GM23338 (cell line): ENCODE measurements at regions not wholly inside any gene's neighbourhood (a gene's known extent, or its start where the extent isn't known, plus 50 kb on each side); places are given as distances from the start of the nearest gene placed in this dataset.

Experiments used
- ATAC-seq: fragments of 200-7000 bp; cut with Tn5 transposase; 3 replicates; pipeline ENCODE4 v1.9.1; 2020
- DNase-seq: peaks from one replicate; pipeline ENCODE4 v3.0.0-alpha.2; 2015; ENCODE audit warnings: low spot score
- H2AFZ ChIP-seq: fragments of 200-600 bp; sonication (generic); 2 replicates; pipeline ENCODE4 v1.8.0; 2016; ENCODE audit warnings: antibody characterized with exemption, mild to moderate bottlenecking, moderate library complexity
- H3F3A ChIP-seq: fragments of 200-600 bp; sonication (generic); replicated peaks from 2 replicates; pipeline ENCODE4 v1.8.0; 2017; ENCODE audit warnings: antibody characterized with exemption, mixed run types, low read depth
- H3K27ac ChIP-seq: fragments of 200-600 bp; sonication (generic); 2 replicates; pipeline ENCODE4 v1.6.1; 2016; ENCODE audit warnings: low read depth
- H3K27me3 ChIP-seq: fragments of 200-600 bp; sonication (generic); 2 replicates; pipeline ENCODE4 v1.8.0; 2016; ENCODE audit warnings: mild to moderate bottlenecking, mixed run types, moderate library complexity; ENCODE audit not compliant: insufficient read depth
- H3K36me3 ChIP-seq: fragments of 200-600 bp; sonication (generic); 2 replicates; pipeline ENCODE4 v1.8.0; 2016; ENCODE audit warnings: mild to moderate bottlenecking; ENCODE audit not compliant: insufficient read depth
- H3K4me1 ChIP-seq: fragments of 200-600 bp; sonication (generic); 2 replicates; pipeline ENCODE4 v1.8.0; 2016; ENCODE audit warnings: mild to moderate bottlenecking, moderate library complexity; ENCODE audit not compliant: insufficient read depth
- H3K4me2 ChIP-seq: fragments of 200-600 bp; sonication (generic); 2 replicates; pipeline ENCODE4 v1.7.1; 2017; ENCODE audit warnings: mixed run types
- H3K4me3 ChIP-seq: fragments of 200-600 bp; sonication (generic); 2 replicates; pipeline ENCODE4 v1.6.1; 2016; ENCODE audit warnings: mixed run types
- H3K79me2 ChIP-seq: fragments of 200-600 bp; sonication (generic); replicated peaks from 2 replicates; pipeline ENCODE4 v1.8.0; 2017; ENCODE audit warnings: mild to moderate bottlenecking; ENCODE audit not compliant: insufficient read depth
- H3K9me2 ChIP-seq: fragments of 200-600 bp; sonication (generic); 2 replicates; pipeline ENCODE4 v1.8.0; 2017; ENCODE audit not compliant: insufficient read depth
- H4K20me1 ChIP-seq: fragments of 200-600 bp; sonication (generic); replicated peaks from 2 replicates; pipeline ENCODE4 v1.8.0; 2017; ENCODE audit warnings: mild to moderate bottlenecking; ENCODE audit not compliant: insufficient read depth
- H3K27ac Mint-ChIP-seq: 2 replicates; pipeline ENCODE4 v1.8.0; 2020; ENCODE audit warnings: inconsistent platforms, mild to moderate bottlenecking, moderate library complexity, mixed read lengths
- H3K27me3 Mint-ChIP-seq: 3 replicates; pipeline ENCODE4 v1.8.0; 2022; ENCODE audit warnings: low read depth, mild to moderate bottlenecking, moderate library complexity, mixed read lengths, inconsistent platforms; ENCODE audit not compliant: insufficient read depth, poor library complexity
- H3K36me3 Mint-ChIP-seq: 3 replicates; pipeline ENCODE4 v1.8.0; 2021; ENCODE audit warnings: low read depth, mild to moderate bottlenecking, inconsistent platforms, moderate library complexity, mixed read lengths
- H3K4me1 Mint-ChIP-seq: 3 replicates; pipeline ENCODE4 v1.8.0; 2020; ENCODE audit warnings: mild to moderate bottlenecking, inconsistent platforms, mixed read lengths
- H3K4me3 Mint-ChIP-seq: 3 replicates; pipeline ENCODE4 v1.8.0; 2021; ENCODE audit warnings: moderate library complexity, mild to moderate bottlenecking, inconsistent platforms, mixed read lengths
- H3K9me3 Mint-ChIP-seq: 3 replicates; pipeline ENCODE4 v1.8.0; 2020; ENCODE audit warnings: moderate library complexity, mild to moderate bottlenecking, inconsistent platforms, mixed read lengths
- CREB1 ChIP-seq: fragments of 250-450 bp; sonication (Bioruptor Pico); IDR thresholded peaks from 2 replicates; pipeline ENCODE4 v1.5.0; 2020; ENCODE audit warnings: low read depth, mild to moderate bottlenecking, moderate library complexity
- NANOG ChIP-seq: IDR thresholded peaks from 2 replicates; pipeline ENCODE4 v1.6.1; 2016; ENCODE audit warnings: antibody characterized with exemption, borderline replicate concordance
- POLR2AphosphoS5 ChIP-seq: IDR thresholded peaks from 2 replicates; pipeline ENCODE4 v1.6.1; 2016; ENCODE audit warnings: antibody characterized with exemption, low read depth
- ZNF114 ChIP-seq: fragments of 250-450 bp; sonication (Bioruptor Pico); IDR thresholded peaks from 2 replicates; pipeline ENCODE4 v1.5.0; 2020; ENCODE audit warnings: mild to moderate bottlenecking, moderate library complexity
- ZNF331 ChIP-seq: fragments of 250-450 bp; sonication (Bioruptor Pico); IDR thresholded peaks from 2 replicates; pipeline ENCODE4 v1.5.0; 2020; ENCODE audit warnings: low read depth, mild to moderate bottlenecking, moderate library complexity
- ZNF462 ChIP-seq: fragments of 250-450 bp; sonication (Bioruptor Pico); IDR thresholded peaks from 2 replicates; pipeline ENCODE4 v1.5.0; 2020; ENCODE audit warnings: mild to moderate bottlenecking, moderate library complexity

GRCh38 chr6:19664050-19664449 is 173.1 kb upstream of the ID4 start:
- Histone ChIP-seq H3K9me2 (no peaks in the 10 kb centered on the region), H3K4me1 (peaks cover 57% of the 10 kb centered on the region), H3K4me3 (0 out of 2 replicates have a peak overlapping the region, but pooled peaks have one; percentile 0), H3K27me3 (no peaks in the 10 kb centered on the region), H3F3A (no peaks in the 10 kb centered on the region), H3K4me2 (peak overlapping the region; percentile 23), H3K79me2 (no peaks in the 10 kb centered on the region), H3K27ac (peak overlapping the region; percentile 40), H2AFZ (no peak overlapping the region), H4K20me1 (no peaks in the 10 kb centered on the region), H3K36me3 (no peaks in the 10 kb centered on the region)
- ATAC-seq (peak; percentile 55), DNase-seq (peak; percentile 38)
- peak overlapping the region; percentile 17; the same call in 2 of the 3 replicates for H3K4me3 Mint-ChIP-seq
- no peaks in the 10 kb centered on the region for H3K36me3 Mint-ChIP-seq
- no peaks in the 10 kb centered on the region for H3K9me3 Mint-ChIP-seq
- H3K27ac Mint-ChIP-seq, result peak overlapping the region; percentile 61
- H3K27me3 Mint-ChIP-seq, result no peaks in the 10 kb centered on the region
- H3K4me1 Mint-ChIP-seq, result peaks cover 72% of the 10 kb centered on the region
- TF ChIP-seq ZNF331 (CRISPR knock-in tag) (no peak), CREB1 (CRISPR knock-in tag) (peak; percentile 61), ZNF462 (0 out of 2 replicates have a peak, but pooled peaks have one; percentile 15)

GRCh38 chr6:19664878-19665612 is 172.1 kb upstream of the ID4 start:
- no peak overlapping the region for H3K27ac ChIP-seq
- no peaks in the 10 kb centered on the region for H3K27me3 Mint-ChIP-seq
- H3K4me2 ChIP-seq, result no peak overlapping the region
- no peak for DNase-seq
- H3K9me2 ChIP-seq, result no peaks in the 10 kb centered on the region
- H3K36me3 Mint-ChIP-seq, result no peaks in the 10 kb centered on the region
- no peaks in the 10 kb centered on the region for H3K27me3 ChIP-seq
- no peak overlapping the region for H3K4me3 Mint-ChIP-seq
- no peaks in the 10 kb centered on the region for H3K79me2 ChIP-seq
- no peak for ATAC-seq
- peaks cover 53% of the 10 kb centered on the region for H3K4me1 ChIP-seq
- H3K4me1 Mint-ChIP-seq, result peaks cover 74% of the 10 kb centered on the region
- H4K20me1 ChIP-seq, result no peaks in the 10 kb centered on the region
- no peaks in the 10 kb centered on the region for H3K36me3 ChIP-seq
- H3K27ac Mint-ChIP-seq, result no peak overlapping the region
- H3K4me3 ChIP-seq, result no peak overlapping the region
- H3F3A ChIP-seq, result no peaks in the 10 kb centered on the region
- H2AFZ ChIP-seq, result 0 out of 2 replicates have a peak overlapping the region, but pooled peaks have one; percentile 1
- no peaks in the 10 kb centered on the region for H3K9me3 Mint-ChIP-seq
- TF ChIP-seq ZNF114, result no peak
- no peak for TF ChIP-seq ZNF462
- TF ChIP-seq POLR2AphosphoS5, result no peak
- TF ChIP-seq NANOG, result no peak
